ENCODE measurements at regions not wholly inside any gene's neighbourhood (a gene's known extent, or its start where the extent isn't known, plus 50 kb on each side); places are given as distances from the start of the nearest gene placed in this dataset.

DNA sequence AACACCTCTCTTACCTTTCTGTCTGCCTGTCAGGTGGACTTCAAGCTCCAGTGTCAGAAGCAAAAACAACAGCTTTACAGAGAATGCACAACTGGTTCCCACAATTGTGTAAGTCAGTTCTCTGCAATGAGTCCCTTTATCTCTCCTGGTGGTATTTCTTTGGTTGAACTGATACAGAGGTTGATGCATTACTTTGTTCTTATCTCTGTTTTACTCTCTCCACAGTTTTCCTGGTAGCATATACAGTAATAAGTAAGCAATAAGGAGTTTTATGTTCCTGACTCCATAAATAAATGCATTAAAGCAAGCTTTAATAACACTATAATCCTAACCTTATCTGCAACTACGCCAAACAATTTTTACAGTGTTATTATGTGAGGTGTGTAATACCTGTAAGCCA, 310.3 kb upstream of the GYPC start:
- DNase-seq: no peak

DNA sequence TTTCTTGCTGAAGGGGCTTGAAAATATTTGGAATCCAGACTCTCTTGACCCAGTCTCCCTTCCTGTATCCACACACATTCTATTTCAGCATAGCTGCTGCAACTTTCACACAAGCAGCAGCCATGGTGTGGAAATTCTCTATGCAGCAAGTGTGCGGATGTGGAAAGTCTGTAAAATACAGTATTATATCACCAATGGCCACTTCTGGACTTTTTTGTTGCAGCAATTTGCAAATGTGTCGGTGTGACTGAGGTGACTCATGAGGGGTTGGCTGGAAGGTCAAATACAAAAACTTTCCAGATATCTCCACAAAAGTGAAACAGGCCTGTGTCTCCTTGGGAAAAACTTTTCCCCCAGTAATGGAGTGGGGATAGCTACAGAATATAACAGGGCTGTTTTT, 299.3 kb upstream of the GYPC start:
- no peak for DNase-seq

DNA sequence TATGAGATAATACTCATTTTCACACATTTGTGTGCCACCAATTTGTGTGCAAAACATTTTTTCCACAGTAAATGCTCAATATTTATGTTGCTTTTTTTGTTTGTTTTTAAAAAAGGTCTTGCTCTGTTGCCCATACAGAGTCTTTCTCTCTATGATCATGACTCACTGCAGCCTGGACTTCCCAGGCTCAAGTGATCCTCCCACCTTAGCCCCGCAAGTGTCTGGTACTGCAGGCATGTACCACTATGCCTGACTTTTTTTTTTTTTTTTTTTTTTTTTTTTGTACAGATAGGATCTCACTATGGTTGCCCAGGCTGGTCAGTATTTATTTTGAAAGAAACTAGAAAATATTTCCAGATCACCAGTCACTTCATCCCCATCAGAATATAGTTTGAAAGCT, 297.8 kb upstream of the GYPC start:
- no peak for DNase-seq

DNA sequence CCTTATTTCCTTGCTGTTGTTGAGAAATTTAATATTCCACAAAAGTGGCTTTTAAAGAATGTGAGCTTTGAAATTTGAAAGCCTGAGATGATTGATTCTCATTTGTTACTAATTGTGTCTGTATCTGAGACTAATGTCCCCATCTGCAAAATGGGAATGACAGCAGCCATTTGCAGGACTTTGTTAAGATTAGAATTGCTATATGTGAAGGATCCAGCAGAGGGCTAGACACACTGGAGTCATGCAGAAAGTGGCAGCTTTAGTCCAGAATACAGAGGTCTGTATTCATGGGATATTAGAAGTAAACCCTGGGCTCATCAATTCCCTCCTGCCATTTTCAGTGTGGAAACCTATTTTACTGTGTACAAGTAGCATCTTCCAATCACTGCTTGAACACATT, 296.5 kb upstream of the GYPC start:
- DNase-seq: no peak

DNA sequence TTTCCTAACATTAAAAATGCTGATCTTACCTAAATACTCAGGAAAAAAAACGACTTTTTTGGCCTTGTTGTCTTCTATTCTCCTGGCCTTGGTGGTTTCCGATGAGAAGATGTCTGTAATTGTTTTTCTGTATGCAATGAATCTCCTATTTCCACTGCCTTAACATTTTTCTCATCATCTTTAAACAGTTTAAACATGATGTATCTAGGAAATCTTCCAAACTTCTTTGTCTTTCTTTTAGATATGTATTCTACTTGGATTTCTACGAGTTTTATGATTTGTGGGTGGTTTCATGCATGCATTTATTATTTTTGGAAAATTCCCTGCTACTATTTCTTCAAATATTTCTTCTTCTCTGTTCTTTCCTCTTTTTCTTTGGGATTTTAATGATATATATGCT, 288.6 kb upstream of the GYPC start:
- DNase-seq: no peak

DNA sequence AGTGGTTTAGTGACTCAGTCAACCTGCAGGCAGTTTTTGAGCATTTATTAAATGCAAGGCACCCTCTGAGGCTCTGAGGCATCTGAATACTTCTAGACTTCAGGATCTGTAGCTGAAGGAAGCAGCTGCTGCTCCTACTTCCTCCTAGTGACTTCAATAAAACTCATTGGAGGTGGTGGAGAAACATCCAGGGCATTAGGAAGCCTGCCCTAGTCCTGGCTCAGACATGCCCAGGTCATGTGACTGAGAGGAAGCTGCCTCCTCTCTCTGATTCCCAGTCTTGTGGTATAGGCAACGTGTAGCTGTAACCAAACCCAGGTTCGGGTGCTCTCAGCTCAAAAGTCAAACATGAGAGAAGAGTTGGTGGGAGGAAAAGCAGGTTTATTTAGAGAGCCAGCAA, 287.2 kb upstream of the GYPC start:
- DNase-seq: no peak

DNA sequence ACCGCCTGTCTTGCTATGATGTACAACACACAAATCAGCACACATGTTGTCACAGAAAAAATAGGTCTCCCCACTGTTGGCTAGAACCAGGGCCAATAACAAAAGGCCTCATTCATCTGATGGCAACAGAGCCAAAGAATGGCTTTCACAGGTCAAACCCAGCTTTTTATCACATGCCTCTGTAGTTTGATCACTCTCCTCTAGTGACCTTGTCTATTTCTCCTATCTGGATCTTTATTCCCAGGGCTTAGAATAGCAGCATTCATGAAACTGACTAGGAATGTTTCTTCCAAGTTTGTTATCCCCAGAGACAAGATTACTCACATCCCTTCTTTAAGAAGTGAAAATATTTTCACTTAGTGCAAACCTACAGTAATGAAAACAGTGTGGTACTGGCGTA, 285.8 kb upstream of the GYPC start:
- DNase-seq: no peak

DNA sequence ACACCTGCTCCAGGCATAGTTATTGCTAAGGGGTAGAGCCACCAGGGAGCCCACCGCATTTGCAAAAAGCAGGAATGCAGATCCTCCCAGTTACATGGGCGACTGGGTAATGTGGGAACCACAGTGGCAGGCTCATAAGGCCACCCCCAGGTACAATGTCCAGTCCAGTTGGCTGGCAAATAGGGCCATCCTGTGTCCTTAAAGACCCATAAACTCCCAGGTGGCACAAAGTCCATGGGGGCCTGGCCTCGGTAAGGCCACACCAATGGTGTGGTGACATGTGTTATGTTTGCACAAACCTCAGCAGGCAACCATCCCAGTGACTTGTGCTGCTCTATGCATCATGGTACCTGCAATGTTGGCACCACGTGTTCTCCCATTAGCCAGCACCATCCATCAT, 283.6 kb upstream of the GYPC start:
- no peak for DNase-seq

DNA sequence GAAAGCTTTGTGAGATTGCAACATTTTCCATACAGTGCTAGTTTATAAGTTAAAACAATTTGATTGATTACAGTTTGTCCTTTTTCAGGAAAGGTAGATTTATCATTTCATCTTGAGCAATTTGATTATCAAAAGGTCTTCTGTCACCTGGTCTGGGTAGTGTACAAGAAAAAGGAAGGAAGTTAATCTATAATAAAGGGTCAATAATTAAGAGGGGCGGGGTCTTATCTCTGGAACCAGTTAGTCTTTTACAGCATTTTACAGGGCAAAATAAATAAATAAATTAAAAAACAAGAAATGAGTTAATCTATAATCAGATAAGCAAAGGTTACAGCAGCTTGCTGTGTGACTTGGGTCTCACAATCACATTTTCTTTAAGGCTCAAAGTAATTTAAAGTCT, 277.8 kb upstream of the GYPC start:
- DNase-seq: no peak

DNA sequence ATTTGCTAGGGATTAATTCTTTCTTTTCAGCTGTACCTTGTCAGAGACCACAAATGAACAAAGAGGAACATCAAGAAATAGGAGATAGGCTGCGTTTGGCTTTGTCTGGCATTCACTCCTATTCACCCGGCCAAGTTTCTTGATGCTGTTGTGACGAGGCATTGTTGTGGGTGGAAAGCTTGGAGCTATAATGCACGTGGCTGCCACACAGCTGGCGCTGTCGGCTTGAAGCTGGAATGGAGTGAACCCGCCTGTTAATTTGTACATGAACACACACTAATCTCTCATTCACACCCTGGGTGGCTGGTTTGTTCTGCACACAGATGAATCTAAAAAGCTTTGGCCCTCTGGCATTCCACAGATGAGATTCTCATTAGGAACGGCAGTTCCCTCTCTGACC, 274.9 kb upstream of the GYPC start:
- no peak for DNase-seq

DNA sequence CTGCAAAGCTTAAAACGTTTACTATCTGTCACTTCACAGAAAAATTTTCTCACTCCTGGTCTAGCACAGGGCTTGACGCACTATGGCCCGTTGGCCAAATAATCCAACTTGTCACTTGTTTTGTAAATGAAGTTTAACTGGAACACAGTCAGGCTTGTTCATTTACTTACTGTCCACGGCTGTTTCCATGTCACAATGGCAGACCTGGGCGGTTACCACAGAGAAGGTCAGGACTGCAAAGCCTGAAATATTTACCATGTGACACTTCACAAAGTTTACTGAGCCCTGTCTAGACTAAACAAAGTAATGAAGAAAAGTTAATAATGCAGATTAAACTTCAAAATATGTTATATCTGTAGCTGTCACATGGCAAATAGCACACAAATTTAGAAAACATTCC, 273.0 kb upstream of the GYPC start:
- DNase-seq: no peak

DNA sequence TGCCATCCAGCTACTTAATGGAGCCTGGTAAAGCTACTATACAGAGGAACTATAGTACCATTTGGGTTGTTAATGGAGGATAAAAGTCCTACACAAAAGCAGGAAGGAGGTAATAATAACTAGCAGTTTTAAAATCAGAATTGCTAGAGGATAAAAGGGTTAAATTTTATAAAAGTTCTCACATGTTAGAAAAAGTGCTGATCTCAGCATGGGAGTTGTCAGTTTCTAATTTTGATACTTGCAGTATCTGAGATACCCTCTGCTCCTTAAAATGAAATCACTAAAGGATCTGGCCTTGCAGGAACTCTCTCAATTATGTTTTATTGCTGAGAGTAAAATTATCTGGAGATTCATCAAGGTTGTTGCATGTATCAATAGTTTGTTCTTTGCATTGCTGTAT, 272.2 kb upstream of the GYPC start:
- no peak for DNase-seq

DNA sequence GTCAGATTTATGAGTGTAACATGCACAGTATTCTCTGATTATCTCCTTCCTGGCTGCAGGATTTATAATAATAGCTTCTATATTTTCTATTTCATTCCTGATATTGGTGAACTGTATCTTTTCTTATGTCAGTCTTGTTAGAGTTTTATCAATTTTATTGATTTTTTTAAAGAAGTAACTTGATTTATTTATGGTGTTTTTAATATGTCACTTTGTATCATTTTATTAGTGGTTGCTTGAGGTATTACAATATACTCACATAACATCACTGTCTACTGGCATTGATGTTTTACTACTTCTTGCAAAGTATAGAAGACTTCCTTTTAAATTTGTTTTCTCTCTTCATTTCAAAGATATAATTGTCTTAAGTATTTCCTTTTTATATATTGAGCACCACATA, 270.5 kb upstream of the GYPC start:
- no peak for DNase-seq

DNA sequence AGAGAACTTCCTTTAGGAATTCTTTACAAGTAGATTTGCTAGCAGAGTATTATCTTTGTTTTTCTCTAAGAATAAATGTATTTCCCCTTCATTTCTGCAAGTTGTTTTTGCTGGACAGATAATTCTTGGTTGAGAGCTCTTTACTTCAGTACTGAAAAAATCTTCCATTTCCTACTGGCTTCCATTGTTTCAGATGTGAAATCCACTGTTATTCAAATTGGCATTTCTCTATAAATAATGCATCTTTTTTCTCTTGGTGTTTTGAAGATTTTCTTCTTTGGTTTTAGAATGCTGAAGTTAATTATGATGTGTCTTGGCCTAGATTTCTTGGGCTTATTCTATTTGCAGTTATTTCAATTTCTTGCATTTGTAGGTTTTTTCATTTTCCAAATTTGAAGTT, 270.0 kb upstream of the GYPC start:
- no peak for DNase-seq

DNA sequence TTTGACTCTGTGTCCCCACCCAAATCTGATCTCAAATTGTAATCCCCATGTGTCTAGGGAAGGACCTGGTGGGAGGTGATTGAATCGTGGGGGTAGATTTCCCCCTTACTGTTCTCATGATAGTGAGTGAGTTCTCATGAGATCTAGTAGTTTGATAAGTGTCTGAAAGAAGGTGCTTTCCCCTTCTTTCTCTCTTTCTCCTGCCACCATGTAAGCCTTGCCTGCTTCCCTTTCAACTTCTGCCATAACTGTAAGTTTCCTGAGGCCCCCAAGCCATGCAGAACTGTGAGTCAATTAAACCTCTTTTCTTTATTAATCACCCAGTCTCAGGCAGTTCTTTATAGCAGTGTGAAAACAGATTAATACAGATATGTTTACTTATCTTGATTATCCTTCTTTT, 266.5 kb upstream of the GYPC start:
- DNase-seq: no peak

DNA sequence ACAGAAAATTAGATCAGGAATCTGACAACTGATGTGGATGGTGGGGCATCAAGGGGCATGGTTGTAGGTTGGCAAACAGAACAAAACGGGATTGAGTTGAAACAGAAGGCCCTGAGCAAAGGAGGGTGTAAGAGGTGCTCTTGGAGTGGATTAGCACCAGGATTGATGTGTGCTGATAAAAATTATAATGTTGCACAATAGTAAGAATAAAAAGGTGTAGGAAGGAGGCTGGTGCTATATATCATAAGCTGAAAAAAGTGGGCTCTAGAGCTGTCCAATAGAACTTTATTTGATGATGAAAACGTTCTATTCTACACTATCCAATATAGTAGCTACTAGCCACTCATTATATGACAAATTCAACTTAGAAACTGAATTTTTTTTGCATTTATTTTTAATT, 263.1 kb upstream of the GYPC start:
- DNase-seq: no peak

DNA sequence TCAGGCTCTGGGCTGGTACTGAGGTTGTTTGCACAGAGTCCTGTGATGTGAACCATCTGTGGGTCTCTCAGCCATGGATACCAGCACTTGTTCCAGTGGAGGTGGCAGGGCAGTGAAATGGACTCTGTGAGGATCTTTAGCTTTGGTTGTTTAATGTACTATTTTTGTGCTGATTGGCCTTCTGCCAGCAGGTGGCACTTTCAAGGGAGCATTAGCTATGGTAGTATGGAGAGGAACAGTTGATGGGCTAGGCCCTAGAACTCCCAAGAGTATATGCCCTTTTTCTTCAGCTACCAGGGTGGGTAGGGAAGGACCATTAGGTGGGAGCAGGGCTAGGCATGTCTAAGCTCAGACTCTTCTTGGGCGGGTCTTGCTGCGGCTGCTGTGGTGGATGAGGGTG, 257.0 kb upstream of the GYPC start:
- DNase-seq: no peak

DNA sequence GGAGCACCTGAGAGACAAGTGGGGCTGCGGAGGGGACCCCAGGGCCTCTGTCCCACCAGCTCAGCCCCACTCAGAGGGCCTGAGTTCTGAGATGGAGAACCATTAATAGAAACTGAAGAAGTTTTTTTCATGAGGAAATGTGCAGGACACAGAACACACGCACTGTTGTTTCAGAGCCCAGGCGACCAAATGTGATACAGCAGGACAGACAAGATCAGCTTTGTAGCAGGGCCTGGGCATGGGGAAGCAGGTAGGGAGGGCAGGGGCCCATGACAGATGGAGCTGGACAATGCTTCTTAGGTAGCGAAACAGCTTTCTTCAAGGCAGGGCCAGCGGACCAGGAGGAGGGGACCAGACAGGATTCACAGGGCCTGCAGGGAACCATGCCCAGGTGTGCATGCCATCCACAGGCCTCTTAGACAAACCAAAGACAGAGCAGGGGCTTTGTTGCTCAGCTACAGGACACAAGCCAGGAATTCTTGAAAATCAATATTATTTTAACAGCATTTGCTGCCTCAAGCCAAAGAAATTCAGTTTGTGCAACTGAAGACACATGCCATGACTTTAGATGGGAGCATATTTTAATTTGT, 252.8 kb upstream of the GYPC start:
- DNase-seq: no peak

DNA sequence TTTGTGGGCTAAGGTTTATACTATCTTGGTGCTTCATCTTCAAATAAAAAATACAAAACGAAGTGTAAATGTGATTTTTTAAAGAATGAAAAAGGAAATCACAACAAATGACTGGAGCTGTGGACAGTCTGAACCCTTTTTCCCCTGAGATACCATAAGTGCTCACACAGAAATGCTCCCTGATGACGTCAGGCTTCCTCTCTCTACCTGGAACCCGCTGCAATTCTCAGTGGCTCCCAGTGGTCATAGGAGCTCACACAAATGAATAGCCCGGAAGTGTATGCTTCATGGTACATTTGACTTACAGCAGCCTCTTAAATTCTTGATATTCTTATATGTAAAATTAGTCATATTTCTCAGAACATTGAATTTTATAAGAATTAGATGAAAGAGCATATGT, 249.7 kb upstream of the GYPC start:
- DNase-seq: no peak

DNA sequence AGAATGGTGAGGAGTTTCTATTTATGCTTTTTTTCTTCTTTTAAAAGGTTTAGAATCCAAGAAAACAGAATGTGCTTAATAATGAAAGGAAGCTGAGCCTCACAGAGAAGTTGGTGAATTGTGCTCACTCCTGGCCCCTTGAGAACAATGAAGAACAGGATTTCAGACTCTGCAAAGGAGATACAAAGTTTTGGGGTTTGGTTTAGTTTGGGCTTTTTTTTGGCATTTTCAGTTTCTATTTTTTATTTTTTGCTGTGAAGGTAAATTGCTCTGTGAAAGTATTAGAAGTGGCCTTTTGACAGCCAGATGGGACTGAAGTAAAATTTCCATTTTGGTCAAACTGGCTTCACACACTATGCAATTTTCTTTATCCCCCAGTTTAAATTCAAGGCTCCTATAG, 247.3 kb upstream of the GYPC start:
- DNase-seq: no peak

DNA sequence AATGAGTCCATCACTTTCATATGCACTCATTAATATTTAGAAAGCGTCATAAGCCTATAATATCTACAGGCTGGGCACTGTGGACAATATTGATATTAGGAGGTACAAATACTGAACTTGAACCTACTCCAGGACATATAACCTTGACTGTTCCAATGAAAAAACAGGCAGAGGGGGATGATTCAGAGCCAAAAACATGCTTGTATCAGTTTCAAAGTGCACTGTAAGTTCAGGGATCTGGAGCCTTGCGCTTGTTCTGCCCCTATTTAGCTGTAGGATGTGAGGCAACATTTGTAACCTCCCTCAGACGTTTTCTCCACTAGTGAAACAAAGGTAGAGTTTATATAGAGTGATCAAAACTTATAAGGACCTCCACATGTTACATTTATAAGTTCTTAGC, 246.1 kb upstream of the GYPC start:
- DNase-seq: no peak

DNA sequence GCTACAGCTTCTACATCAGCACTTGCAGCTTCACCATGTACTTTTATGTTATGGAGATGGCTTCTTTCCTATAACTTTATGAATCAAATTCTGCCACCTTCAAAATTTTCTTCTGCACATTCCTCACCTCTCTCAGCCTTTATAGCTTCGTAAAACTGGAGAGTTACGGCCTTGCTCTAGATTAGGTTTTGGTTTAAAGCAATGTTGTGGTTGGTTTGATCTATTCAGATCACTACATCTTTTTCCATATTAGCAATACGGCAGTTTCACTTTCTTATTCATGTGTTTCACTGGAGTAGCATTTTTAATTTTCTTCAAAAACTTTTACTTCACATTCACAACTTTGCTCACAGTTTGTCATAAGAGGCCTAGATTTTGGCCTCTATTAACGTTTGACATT, 242.9 kb upstream of the GYPC start:
- DNase-seq: no peak

DNA sequence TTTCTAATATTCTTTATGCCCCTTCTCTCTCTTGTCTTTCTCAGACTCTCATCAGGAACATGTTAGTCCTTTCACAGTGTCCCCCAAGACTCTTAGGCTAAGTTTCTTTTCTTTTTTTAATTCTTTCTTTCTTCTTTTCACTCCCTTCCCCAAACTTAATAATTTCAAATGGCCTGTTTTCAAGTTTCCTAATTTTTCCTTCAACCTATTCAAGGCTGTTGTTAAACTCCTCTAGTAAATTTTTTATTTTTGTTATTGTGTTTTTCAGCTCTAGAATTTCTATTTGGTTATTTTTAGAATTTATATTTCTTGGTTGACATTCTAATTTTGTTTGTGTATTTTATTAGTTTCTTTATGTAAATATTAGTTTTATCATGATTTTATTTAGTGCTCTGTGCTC, 236.6 kb upstream of the GYPC start:
- no peak for DNase-seq

DNA sequence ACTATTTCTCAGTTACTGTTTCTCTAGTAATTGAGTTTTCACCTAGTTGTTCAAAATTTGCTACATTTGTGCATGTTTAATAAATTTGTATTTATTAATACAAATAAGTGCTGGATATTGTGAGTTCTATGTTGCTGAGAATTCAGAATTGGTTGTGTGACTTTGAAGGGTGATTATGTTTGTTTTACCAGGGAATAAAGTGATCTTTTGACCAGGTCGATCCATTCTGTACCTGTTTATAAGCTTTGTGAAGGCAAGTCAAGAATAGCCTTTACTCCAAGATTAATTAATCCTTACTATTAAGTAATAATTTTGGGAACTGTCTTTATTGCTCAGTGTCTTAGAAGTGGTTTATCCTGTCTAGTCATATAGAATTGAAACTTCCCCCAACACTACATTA, 230.0 kb upstream of the GYPC start:
- DNase-seq: no peak

DNA sequence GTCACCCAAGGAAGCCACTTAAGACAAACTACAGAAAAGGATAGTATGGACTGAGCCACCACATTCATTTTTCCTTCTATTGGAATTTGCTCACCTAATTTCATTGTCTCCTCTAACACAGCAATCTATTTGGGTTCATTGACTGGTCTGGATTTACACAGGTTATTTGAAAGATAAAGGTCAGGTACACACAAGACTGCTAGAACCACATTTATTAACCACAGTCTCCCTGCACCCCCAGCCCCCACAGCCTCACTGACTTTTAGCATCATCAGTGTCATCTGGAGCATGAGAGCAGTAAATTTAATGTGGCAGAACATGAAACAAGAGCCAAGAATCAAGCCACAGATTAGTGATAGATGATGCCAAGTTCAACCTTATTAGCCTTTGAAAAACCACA, 226.9 kb upstream of the GYPC start:
- DNase-seq: no peak

DNA sequence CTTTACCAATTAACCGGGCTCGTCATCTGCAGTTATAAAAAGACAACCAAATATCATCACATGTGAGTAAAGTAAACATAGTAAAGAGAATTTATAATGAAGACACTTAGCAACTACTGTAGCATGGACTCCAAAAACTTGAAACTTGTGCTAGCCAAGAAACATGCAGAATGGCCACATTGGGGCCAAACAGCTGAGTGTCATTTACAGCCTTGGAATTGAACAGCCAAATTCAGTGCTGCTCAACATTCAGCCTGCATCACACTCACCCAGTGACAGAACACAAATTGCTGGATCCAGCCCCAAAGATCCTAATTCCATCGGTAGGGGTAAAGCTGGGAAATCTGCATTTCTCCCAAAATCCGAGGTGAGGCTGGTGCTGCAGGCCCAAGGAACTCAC, 224.8 kb upstream of the GYPC start:
- no peak for DNase-seq

All from NCI-H526 treated with DMSO at 0.1 percent for 48 hours (cell line).